ENCODE measurements at regions not wholly inside any gene's neighbourhood (a gene's known extent, or its start where the extent isn't known, plus 50 kb on each side); places are given as distances from the start of the nearest gene placed in this dataset.

DNA sequence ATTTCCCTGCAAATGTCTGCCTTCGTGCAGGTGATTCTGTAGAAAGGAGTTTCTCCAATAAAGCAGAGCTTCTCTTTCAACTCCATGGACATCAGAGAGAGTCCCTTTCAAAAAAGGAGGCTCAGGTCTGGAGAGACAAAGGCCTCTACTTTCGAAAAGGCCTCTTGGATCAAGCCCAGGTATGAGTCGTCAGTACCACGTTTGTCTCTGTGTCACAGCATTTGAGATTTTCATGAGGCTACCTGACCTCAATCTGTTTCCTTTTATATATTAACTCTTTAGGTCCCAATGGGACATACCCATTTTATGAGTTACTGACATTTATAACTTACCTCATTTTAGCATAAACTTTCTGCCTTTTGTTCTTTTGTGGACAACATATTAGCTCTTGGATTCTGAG lies 290.8 kb downstream of the RPAP3 start:
- H3K27me3 ChIP-seq, result no peaks in the 10 kb centered on the region
- H3K36me3 ChIP-seq, result no peaks in the 10 kb centered on the region
- no peak overlapping the region for H3K4me3 ChIP-seq
- DNase-seq (ENCODE audit: low spot score), result no peak
- no peaks in the 10 kb centered on the region for H3K9me3 ChIP-seq
- H3K27ac ChIP-seq, result no peak overlapping the region
- H3K4me1 ChIP-seq, result no peaks in the 10 kb centered on the region
- TF ChIP-seq, protein P1, sequence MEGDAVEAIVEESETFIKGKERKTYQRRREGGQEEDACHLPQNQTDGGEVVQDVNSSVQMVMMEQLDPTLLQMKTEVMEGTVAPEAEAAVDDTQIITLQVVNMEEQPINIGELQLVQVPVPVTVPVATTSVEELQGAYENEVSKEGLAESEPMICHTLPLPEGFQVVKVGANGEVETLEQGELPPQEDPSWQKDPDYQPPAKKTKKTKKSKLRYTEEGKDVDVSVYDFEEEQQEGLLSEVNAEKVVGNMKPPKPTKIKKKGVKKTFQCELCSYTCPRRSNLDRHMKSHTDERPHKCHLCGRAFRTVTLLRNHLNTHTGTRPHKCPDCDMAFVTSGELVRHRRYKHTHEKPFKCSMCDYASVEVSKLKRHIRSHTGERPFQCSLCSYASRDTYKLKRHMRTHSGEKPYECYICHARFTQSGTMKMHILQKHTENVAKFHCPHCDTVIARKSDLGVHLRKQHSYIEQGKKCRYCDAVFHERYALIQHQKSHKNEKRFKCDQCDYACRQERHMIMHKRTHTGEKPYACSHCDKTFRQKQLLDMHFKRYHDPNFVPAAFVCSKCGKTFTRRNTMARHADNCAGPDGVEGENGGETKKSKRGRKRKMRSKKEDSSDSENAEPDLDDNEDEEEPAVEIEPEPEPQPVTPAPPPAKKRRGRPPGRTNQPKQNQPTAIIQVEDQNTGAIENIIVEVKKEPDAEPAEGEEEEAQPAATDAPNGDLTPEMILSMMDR (IDR thresholded peaks at IDR 0.05), result no peak

DNA sequence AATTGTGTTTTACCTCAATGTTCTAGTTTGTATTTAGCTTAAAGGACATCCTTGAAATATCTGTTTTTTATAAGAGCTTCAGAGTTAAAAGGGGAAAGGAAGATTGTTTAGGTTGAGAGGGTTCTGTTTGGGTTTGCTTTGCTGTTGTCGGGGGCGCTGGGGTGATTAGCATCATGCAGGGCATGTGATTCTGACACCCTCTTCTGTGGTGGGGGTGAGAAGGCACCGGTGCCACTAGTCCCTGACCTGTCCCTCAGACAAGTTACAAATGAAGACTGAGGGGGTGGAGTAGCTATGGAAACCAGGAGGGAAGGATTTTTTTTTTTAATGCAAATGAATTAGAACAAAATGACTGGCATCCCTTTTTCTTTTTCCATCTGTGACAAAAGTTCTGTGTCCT lies 291.3 kb downstream of the RPAP3 start:
- H3K4me1 ChIP-seq, result no peaks in the 10 kb centered on the region
- H3K27me3 ChIP-seq, result no peaks in the 10 kb centered on the region
- no peak overlapping the region for H3K4me3 ChIP-seq
- H3K9me3 ChIP-seq, result no peaks in the 10 kb centered on the region
- H3K36me3 ChIP-seq, result no peaks in the 10 kb centered on the region
- H3K27ac ChIP-seq, result no peak overlapping the region
- no peak for DNase-seq (ENCODE audit: low spot score)
- TF ChIP-seq, protein P1 (IDR thresholded peaks at IDR 0.05), result no peak

DNA sequence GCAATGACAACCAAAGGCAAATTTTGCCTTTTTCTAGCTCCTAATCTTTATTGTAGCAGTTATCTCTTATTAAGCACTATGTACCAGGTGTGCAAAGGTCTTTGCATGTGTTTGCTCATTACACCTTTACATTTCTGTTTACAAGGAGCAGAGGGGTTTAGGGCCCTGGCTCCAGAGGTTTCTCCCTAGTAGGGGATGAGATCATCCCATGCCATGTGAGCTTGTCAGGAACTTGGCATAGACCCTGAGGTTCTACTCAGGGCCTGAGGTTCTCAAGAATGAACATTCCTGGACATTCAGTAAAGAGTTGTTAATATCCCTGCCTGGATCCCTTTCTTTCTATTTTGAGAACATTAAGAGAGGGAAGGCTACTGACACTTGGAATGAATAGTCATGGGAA lies 292.0 kb downstream of the RPAP3 start:
- no peaks in the 10 kb centered on the region for H3K4me1 ChIP-seq
- TF ChIP-seq, protein P1 (IDR thresholded peaks at IDR 0.05), result no peak
- H3K9me3 ChIP-seq, result no peaks in the 10 kb centered on the region
- no peak overlapping the region for H3K27ac ChIP-seq
- no peaks in the 10 kb centered on the region for H3K36me3 ChIP-seq
- DNase-seq (ENCODE audit: low spot score), result no peak
- no peaks in the 10 kb centered on the region for H3K27me3 ChIP-seq
- no peak overlapping the region for H3K4me3 ChIP-seq

DNA sequence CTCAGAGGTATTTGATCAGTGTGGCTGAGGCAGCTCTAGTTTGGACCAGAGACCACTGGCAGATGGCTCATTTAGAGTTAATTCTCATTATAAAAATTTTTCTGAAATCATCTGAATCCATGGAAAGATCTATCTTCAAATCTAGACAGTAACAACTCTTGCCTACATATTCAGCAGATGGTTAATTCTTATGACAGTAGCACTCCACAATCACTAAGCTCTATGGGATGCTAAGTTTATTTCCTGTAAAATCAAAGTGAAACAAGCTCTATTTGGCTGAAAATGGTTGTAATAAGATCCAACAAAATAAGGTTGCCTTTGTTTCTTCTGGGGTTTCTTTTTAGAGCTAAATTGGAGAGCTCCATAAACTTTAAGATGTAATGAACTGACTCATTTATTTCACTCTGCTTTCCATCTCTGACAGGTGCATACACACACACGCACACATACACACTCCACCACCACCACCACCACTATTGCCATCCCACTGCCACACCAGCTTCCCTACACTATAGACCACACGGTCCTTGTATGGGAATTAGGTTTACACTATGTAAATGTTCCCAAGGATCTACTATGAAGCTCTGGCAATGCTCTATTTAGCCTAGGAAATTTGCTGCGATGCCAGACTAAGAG lies 293.1 kb downstream of the RPAP3 start:
- Histone ChIP-seq H3K27me3 (no peaks in the 10 kb centered on the region), H3K27ac (no peak overlapping the region), H3K4me3 (no peak overlapping the region), H3K4me1 (no peaks in the 10 kb centered on the region), H3K9me3 (no peaks in the 10 kb centered on the region), H3K36me3 (no peaks in the 10 kb centered on the region)
- DNase-seq (ENCODE audit: low spot score), result no peak
- TF ChIP-seq, protein P1 (IDR thresholded peaks at IDR 0.05), result no peak

DNA sequence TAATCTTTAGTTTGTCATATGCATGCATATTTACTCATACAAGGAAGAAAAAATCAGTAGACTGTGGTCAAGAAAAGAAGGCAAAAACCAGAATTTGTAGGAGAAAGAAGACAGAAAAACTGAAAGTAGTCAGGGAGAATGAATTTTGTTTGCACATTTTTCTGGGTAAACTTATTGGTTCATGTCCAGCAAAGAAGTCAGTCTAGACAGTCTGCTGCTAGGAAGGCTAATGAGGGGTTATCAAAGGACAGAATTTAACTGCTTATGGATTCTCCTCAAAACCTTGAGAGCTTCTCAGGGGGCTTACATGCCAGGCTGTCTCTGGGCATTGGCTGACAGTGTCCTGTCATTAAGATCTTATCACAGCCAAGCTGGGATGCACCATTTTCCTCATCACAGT lies 293.9 kb downstream of the RPAP3 start:
- Histone ChIP-seq H3K4me3 (no peak overlapping the region), H3K27ac (no peak overlapping the region), H3K4me1 (peaks cover 0 to 5% of the 10 kb centered on the region in 2 donors), H3K27me3 (no peaks in the 10 kb centered on the region), H3K36me3 (no peaks in the 10 kb centered on the region), H3K9me3 (no peaks in the 10 kb centered on the region)
- DNase-seq (ENCODE audit: low spot score), result no peak
- TF ChIP-seq, protein P1 (IDR thresholded peaks at IDR 0.05), result no peak

DNA sequence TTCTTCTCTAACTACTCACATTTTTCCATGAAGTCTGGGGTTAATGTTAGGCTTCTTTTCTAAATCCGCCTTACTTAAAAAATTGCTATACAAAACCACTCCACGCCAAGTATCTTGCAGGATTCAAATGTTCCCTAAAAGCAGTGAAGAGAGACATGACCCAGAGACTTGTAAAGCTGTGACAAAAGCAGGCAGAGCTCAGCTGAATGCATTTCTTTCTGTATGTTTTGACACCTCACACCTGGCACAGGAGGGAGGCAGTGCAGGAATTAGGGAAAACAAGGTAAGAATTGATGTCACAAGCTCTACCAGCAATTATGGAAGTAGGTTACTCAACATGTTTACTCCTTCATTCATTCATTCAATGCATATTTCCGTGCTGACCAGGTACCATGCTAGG lies 295.0 kb downstream of the RPAP3 start:
- Histone ChIP-seq H3K27me3 (no peaks in the 10 kb centered on the region), H3K4me3 (no peak overlapping the region), H3K4me1 (peaks cover 0 to 5% of the 10 kb centered on the region in 2 donors), H3K36me3 (no peaks in the 10 kb centered on the region), H3K9me3 (no peaks in the 10 kb centered on the region), H3K27ac (no peak overlapping the region)
- DNase-seq (ENCODE audit: low spot score), result no peak
- TF ChIP-seq, protein P1 (IDR thresholded peaks at IDR 0.05), result no peak
